ENCODE measurements at regions not wholly inside any gene's neighbourhood (a gene's known extent, or its start where the extent isn't known, plus 50 kb on each side); places are given as distances from the start of the nearest gene placed in this dataset.

- Histone ChIP-seq H3K9ac (ENCODE audit: low read length) (no peak overlapping the region), H4K20me1 (ENCODE audit: insufficient read depth, low read length) (no peaks in the 10 kb centered on the region), H3K79me2 (ENCODE audit: insufficient read depth, low read length) (no peaks in the 10 kb centered on the region), H3K27me3 (ENCODE audit: insufficient read depth, low read length) (no peaks in the 10 kb centered on the region), H3F3A (ENCODE audit: insufficient read depth, low read length) (no peaks in the 10 kb centered on the region), H3K9me3 (ENCODE audit: low read length) (no peaks in the 10 kb centered on the region), H3K36me3 (ENCODE audit: insufficient read depth, low read length) (no peaks in the 10 kb centered on the region), H3K4me1 (ENCODE audit: insufficient read depth, low read length, severe bottlenecking) (peaks cover 74% of the 10 kb centered on the region), H3K9me2 (ENCODE audit: low read depth, low read length) (no peaks in the 10 kb centered on the region), H3K4me3 (ENCODE audit: low read depth, low read length, poor library complexity, severe bottlenecking) (no peak overlapping the region), H3K27ac (ENCODE audit: low read depth, low read length, poor library complexity, severe bottlenecking) (no peak overlapping the region), H2AFZ (ENCODE audit: low read length) (no peak overlapping the region), H3K4me2 (ENCODE audit: low read length) (no peak overlapping the region)
- TF ChIP-seq CTCF (IDR thresholded peaks at IDR 0.05; ENCODE audit: low read length) = no peak
- TF ChIP-seq EZH2 (IDR thresholded peaks at IDR 0.05; ENCODE audit: borderline replicate concordance, low read length) = no peak
Observed at GRCh38 chr6:144664947-144665346, 379.8 kb downstream of the UTRN start.

DNA sequence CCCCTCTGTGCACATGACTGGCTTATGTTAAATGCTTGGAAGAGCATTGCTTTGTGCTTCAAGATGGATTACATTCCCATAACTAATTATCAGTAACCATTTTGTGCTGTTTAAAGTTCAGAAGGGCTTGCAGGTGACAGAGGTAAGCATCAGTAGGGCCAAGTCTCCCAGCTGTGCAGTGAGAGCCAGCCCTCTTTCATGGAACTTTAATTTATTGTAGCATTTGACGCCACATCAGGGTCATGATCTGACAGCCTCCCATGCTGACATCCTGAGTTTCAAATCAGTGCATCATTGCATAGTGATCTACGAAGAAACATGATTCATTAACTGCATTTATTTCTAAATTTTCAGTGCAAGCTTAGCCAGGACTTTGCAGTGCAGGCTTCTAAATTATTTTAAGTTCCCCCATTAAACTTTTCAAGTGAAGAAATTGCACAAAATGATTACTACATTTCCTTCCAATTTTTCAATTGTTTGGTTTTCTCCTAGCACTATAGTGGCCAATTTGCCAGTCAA is 380.9 kb downstream of the UTRN start:
- TF ChIP-seq EZH2 (IDR thresholded peaks at IDR 0.05; ENCODE audit: borderline replicate concordance, low read length) = no peak
- TF ChIP-seq CTCF (IDR thresholded peaks at IDR 0.05; ENCODE audit: low read length) = no peak
- Histone ChIP-seq H3K27me3 (ENCODE audit: insufficient read depth, low read length) (no peaks in the 10 kb centered on the region), H3K36me3 (ENCODE audit: insufficient read depth, low read length) (no peaks in the 10 kb centered on the region), H3K9me3 (ENCODE audit: low read length) (no peaks in the 10 kb centered on the region), H3K4me2 (ENCODE audit: low read length) (no peak overlapping the region; the same call in 1 of the 2 replicates), H3K79me2 (ENCODE audit: insufficient read depth, low read length) (no peaks in the 10 kb centered on the region), H3K4me1 (ENCODE audit: insufficient read depth, low read length, severe bottlenecking) (peaks cover 64% of the 10 kb centered on the region), H3K4me3 (ENCODE audit: low read depth, low read length, poor library complexity, severe bottlenecking) (no peak overlapping the region), H4K20me1 (ENCODE audit: insufficient read depth, low read length) (no peaks in the 10 kb centered on the region), H3K9ac (ENCODE audit: low read length) (no peak overlapping the region), H3F3A (ENCODE audit: insufficient read depth, low read length) (no peaks in the 10 kb centered on the region), H3K9me2 (ENCODE audit: low read depth, low read length) (no peaks in the 10 kb centered on the region), H2AFZ (ENCODE audit: low read length) (no peak overlapping the region), H3K27ac (ENCODE audit: low read depth, low read length, poor library complexity, severe bottlenecking) (peak overlapping the region; percentile 60)

DNA sequence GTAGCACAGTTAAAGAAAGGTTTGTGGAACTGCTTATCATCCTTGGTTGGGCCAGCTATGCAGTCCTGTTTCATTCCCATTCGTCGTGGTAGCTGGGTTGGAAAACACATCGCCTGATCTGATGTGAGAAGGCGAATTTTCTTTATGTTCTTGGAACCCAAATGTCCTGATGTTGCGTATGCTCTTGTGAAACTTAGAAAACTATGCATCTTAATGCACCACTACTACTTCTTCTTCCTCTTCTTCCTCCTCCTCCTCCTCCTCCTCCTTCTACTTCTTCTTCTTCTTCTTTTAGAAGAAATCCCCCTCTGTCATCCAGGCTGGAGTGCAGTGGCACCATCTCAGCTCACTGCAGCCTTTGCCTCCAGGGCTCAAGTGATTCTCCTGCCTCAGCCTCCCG is 381.6 kb downstream of the UTRN start:
- no peak overlapping the region for H3K9ac ChIP-seq (ENCODE audit: low read length)
- H3K9me2 ChIP-seq (ENCODE audit: low read depth, low read length) = no peaks in the 10 kb centered on the region
- H3K4me2 ChIP-seq (ENCODE audit: low read length) = peak overlapping the region; percentile 39; the same call in 1 of the 2 replicates
- H3K36me3 ChIP-seq (ENCODE audit: insufficient read depth, low read length) = no peaks in the 10 kb centered on the region
- no peaks in the 10 kb centered on the region for H3K27me3 ChIP-seq (ENCODE audit: insufficient read depth, low read length)
- TF ChIP-seq EZH2 (IDR thresholded peaks at IDR 0.05; ENCODE audit: borderline replicate concordance, low read length) = no peak
- no peak for TF ChIP-seq CTCF (IDR thresholded peaks at IDR 0.05; ENCODE audit: low read length)
- H3K27ac ChIP-seq (ENCODE audit: low read depth, low read length, poor library complexity, severe bottlenecking) = peak overlapping the region; percentile 60
- no peaks in the 10 kb centered on the region for H3F3A ChIP-seq (ENCODE audit: insufficient read depth, low read length)
- no peak overlapping the region for H3K4me3 ChIP-seq (ENCODE audit: low read depth, low read length, poor library complexity, severe bottlenecking)
- H3K79me2 ChIP-seq (ENCODE audit: insufficient read depth, low read length) = no peaks in the 10 kb centered on the region
- H3K4me1 ChIP-seq (ENCODE audit: insufficient read depth, low read length, severe bottlenecking) = peaks cover 58% of the 10 kb centered on the region
- no peaks in the 10 kb centered on the region for H3K9me3 ChIP-seq (ENCODE audit: low read length)
- H4K20me1 ChIP-seq (ENCODE audit: insufficient read depth, low read length) = no peaks in the 10 kb centered on the region
- no peak overlapping the region for H2AFZ ChIP-seq (ENCODE audit: low read length)

All from OCI-LY1 (cell line).